Smooth muscle cell (in vitro differentiated cells): ENCODE measurements at regions not wholly inside any gene's neighbourhood (a gene's known extent, or its start where the extent isn't known, plus 50 kb on each side); places are given as distances from the start of the nearest gene placed in this dataset.

ENCODE experiments used
- DNase-seq: peaks from one replicate; lab custom pipeline; 2025; ENCODE audit not compliant: unreplicated experiment; lab: John Stamatoyannopoulos, UW
- H2AFZ ChIP-seq: fragments of 200-600 bp; sonication (generic); 2 replicates; pipeline ENCODE4 v1.6.0; 2016; ENCODE audit warnings: antibody characterized with exemption, low read depth, mild to moderate bottlenecking
- H3F3A ChIP-seq: fragments of 200-600 bp; sonication (generic); 2 replicates; pipeline ENCODE4 v1.6.0; 2017; ENCODE audit warnings: antibody characterized with exemption, low read depth
- H3K27ac ChIP-seq: fragments of 200-600 bp; sonication (generic); 2 replicates; pipeline ENCODE4 v1.5.1; 2016; ENCODE audit warnings: low read depth, mild to moderate bottlenecking
- H3K27me3 ChIP-seq: fragments of 200-600 bp; sonication (generic); 2 replicates; pipeline ENCODE4 v1.6.1; 2016; ENCODE audit warnings: low read depth, mild to moderate bottlenecking
- H3K36me3 ChIP-seq: fragments of 200-600 bp; sonication (generic); 2 replicates; pipeline ENCODE4 v1.5.1; 2016; ENCODE audit warnings: low read depth
- H3K4me1 ChIP-seq: fragments of 200-600 bp; sonication (generic); 2 replicates; pipeline ENCODE4 v1.5.1; 2016; ENCODE audit warnings: low read depth
- H3K4me2 ChIP-seq: fragments of 200-600 bp; sonication (generic); 2 replicates; pipeline ENCODE4 v1.6.0; 2016; ENCODE audit warnings: mild to moderate bottlenecking
- H3K4me3 ChIP-seq: fragments of 200-600 bp; sonication (generic); 2 replicates; pipeline ENCODE4 v1.5.1; 2016; ENCODE audit warnings: mild to moderate bottlenecking
- H3K79me2 ChIP-seq: fragments of 200-600 bp; sonication (generic); 2 replicates; pipeline ENCODE4 v1.6.0; 2016; ENCODE audit warnings: low read depth, mild to moderate bottlenecking
- H3K9ac ChIP-seq: fragments of 200-600 bp; sonication (generic); 2 replicates; pipeline ENCODE4 v1.6.0; 2016; ENCODE audit warnings: low read depth
- H3K9me3 ChIP-seq: fragments of 200-600 bp; sonication (generic); replicated peaks from 2 replicates; pipeline ENCODE4 v1.5.1; 2016; ENCODE audit warnings: low read depth
- H4K20me1 ChIP-seq: fragments of 200-600 bp; sonication (generic); 2 replicates; pipeline ENCODE4 v1.6.0; 2016; ENCODE audit warnings: low read depth
- WGBS: methylation state at CpG from one replicate; pipeline ENCODE4 v1.1.7; 2016; ENCODE audit warnings: low lambda C conversion rate; 5-methylcytosine and 5-hydroxymethylcytosine counted together
- TF ChIP-seq, protein P1 (sequence below): fragments of 200-600 bp; sonication (generic); IDR thresholded peaks from 2 replicates; pipeline ENCODE4 v1.5.1; 2017; ENCODE audit warnings: borderline replicate concordance, mild to moderate bottlenecking, antibody characterized with exemption; ENCODE audit not compliant: insufficient read depth, poor library complexity, severe bottlenecking

DNA sequence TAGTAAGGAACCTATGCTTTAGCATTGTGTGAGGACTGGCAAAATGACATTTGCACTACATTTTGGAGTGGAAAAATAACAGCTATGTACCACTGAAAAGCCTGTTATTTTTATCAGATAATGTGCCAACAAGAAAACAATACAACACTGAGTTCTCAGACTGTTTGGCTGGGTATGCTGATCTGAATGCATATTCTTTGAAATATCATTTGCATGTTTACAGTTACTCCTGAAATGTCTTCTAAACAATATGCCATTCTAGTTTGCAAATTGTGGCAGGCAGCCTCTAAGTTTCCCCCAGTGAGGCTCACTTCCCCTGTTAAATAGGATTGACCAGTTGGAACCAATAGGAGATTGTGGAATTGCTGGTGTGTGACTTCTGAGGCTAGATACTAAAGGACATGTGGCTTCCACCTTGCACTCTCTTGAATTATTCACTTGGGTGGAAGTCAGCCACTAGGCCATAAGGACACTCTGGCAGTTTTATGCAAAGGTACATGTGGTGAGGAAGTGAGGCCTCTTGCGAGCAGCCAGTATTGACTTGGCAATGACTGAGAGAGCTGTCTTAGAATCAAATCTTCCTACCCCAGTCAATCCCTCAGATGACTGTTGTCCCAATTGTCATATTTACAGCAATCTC lies 250.4 kb upstream of the PCSK5 start:
- 91% methylated on average over 1 of the region's 1 CpG for WGBS
- H3K27me3 ChIP-seq, result no peaks in the 10 kb centered on the region
- H3K27ac ChIP-seq, result no peak overlapping the region
- no peaks in the 10 kb centered on the region for H3K36me3 ChIP-seq
- TF ChIP-seq, protein P1, sequence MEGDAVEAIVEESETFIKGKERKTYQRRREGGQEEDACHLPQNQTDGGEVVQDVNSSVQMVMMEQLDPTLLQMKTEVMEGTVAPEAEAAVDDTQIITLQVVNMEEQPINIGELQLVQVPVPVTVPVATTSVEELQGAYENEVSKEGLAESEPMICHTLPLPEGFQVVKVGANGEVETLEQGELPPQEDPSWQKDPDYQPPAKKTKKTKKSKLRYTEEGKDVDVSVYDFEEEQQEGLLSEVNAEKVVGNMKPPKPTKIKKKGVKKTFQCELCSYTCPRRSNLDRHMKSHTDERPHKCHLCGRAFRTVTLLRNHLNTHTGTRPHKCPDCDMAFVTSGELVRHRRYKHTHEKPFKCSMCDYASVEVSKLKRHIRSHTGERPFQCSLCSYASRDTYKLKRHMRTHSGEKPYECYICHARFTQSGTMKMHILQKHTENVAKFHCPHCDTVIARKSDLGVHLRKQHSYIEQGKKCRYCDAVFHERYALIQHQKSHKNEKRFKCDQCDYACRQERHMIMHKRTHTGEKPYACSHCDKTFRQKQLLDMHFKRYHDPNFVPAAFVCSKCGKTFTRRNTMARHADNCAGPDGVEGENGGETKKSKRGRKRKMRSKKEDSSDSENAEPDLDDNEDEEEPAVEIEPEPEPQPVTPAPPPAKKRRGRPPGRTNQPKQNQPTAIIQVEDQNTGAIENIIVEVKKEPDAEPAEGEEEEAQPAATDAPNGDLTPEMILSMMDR, result no peak
- H3K9ac ChIP-seq, result no peak overlapping the region
- no peaks in the 10 kb centered on the region for H4K20me1 ChIP-seq
- H3K4me1 ChIP-seq, result no peaks in the 10 kb centered on the region
- DNase-seq, result no peak
- H3K4me3 ChIP-seq, result no peak overlapping the region
- no peak overlapping the region for H2AFZ ChIP-seq
- H3K9me3 ChIP-seq, result no peaks in the 10 kb centered on the region
- H3K79me2 ChIP-seq, result no peaks in the 10 kb centered on the region
- H3K4me2 ChIP-seq, result no peak overlapping the region
- no peaks in the 10 kb centered on the region for H3F3A ChIP-seq

DNA sequence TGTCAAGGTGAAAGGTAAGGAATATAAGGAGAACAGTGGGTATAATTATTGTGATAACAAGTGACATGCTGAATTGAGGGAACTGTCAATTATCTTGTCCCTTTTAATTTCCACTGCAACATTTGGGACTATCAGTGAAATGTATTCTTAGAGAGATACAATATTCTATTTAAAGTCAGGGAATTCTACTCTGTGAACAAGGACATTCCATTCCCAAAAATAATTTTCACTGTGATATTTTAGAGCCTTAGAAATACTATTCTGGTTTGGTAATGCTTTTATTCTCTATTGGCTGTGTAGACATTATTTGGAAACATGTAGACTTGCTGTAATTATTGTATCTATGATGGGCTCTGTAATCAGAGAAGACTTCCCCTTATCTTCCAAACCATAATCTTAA lies 248.0 kb upstream of the PCSK5 start:
- Histone ChIP-seq H3K4me1 (no peaks in the 10 kb centered on the region), H3F3A (no peaks in the 10 kb centered on the region), H3K4me2 (no peak overlapping the region), H3K27me3 (no peaks in the 10 kb centered on the region), H2AFZ (no peak overlapping the region), H3K27ac (no peak overlapping the region), H3K9me3 (no peaks in the 10 kb centered on the region), H3K4me3 (no peak overlapping the region), H3K9ac (no peak overlapping the region), H3K79me2 (no peaks in the 10 kb centered on the region), H3K36me3 (no peaks in the 10 kb centered on the region), H4K20me1 (no peaks in the 10 kb centered on the region)
- TF ChIP-seq, protein P1, result no peak
- DNase-seq, result no peak

DNA sequence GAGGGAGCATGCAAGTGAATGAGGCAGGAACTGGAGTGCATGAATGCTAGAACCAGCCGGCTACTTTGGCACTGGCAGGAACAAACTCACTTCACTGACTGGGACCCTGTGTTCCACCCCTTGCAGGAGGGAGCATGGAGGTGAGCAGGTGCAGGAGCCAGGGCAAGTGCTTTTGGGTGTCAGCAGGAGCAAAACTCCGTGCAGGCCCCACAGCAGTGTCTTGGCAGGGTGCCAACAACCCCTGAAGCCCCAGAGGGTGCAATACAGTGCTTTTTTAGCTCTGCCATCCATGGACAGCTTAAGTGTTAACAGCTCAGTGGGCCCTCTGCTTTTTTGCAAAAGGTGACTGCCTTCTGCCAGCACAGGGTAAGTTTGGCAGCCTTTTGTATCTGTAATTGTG lies 245.8 kb upstream of the PCSK5 start:
- H2AFZ ChIP-seq, result no peak overlapping the region
- H4K20me1 ChIP-seq, result no peaks in the 10 kb centered on the region
- H3K9ac ChIP-seq, result no peak overlapping the region
- no peaks in the 10 kb centered on the region for H3K9me3 ChIP-seq
- 77% methylated on average over 2 of the region's 2 CpGs for WGBS
- H3K4me1 ChIP-seq, result no peaks in the 10 kb centered on the region
- no peaks in the 10 kb centered on the region for H3K36me3 ChIP-seq
- H3K4me2 ChIP-seq, result no peak overlapping the region
- no peaks in the 10 kb centered on the region for H3K79me2 ChIP-seq
- H3K27me3 ChIP-seq, result no peaks in the 10 kb centered on the region
- no peaks in the 10 kb centered on the region for H3F3A ChIP-seq
- H3K4me3 ChIP-seq, result no peak overlapping the region
- no peak overlapping the region for H3K27ac ChIP-seq
- TF ChIP-seq, protein P1, result no peak
- no peak for DNase-seq

DNA sequence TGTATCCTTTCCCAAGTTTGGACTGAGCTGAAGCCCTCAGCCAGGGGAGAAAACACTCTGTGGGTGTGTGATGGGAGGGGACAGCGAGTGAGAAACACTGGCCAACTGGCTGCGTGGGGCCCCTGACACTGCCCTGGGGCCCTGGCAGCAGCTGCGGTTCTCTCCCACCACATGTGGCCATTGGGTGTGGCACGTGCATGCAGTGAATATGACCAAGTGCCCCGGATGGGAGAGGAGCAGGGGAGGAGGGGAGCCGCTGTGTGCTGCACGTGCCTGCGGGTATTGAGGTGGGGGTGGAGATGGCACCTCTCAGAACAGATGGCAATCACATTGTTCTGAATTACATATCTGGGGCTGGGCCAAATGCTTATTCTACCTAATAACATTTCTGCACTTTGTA lies 242.4 kb upstream of the PCSK5 start:
- H3K4me3 ChIP-seq, result no peak overlapping the region
- DNase-seq, result no peak
- H3K27me3 ChIP-seq, result no peaks in the 10 kb centered on the region
- H3K9ac ChIP-seq, result no peak overlapping the region
- H3F3A ChIP-seq, result no peaks in the 10 kb centered on the region
- no peak overlapping the region for H3K4me2 ChIP-seq
- H4K20me1 ChIP-seq, result no peaks in the 10 kb centered on the region
- no peaks in the 10 kb centered on the region for H3K4me1 ChIP-seq
- H3K9me3 ChIP-seq, result no peaks in the 10 kb centered on the region
- H3K27ac ChIP-seq, result no peak overlapping the region
- WGBS, result 85% methylated on average over 8 of the region's 8 CpGs
- H2AFZ ChIP-seq, result no peak overlapping the region
- no peaks in the 10 kb centered on the region for H3K79me2 ChIP-seq
- no peaks in the 10 kb centered on the region for H3K36me3 ChIP-seq
- TF ChIP-seq, protein P1, result no peak
